B cell (primary cell): ENCODE measurements at regions not wholly inside any gene's neighbourhood (a gene's known extent, or its start where the extent isn't known, plus 50 kb on each side); places are given as distances from the start of the nearest gene placed in this dataset.
"Not testable (repeated sequence)": the region's sequence is repeated elsewhere in the genome, so short reads cannot be mapped to it uniquely, and the experiment has no call there.

Experiments used
- CTCF ChIP-seq: fragments of 200-600 bp; IDR thresholded peaks from one replicate; pipeline ENCODE4 v1.8.0; 2022; ENCODE audit warnings: antibody characterized with exemption, mild to moderate bottlenecking
- EZH2 ChIP-seq: IDR thresholded peaks from 2 replicates; pipeline ENCODE4 v1.6.1; 2012; ENCODE audit warnings: borderline replicate concordance, low read depth, mild to moderate bottlenecking, moderate library complexity, low read length; ENCODE audit not compliant: insufficient read depth, poor library complexity, severe bottlenecking

DNA sequence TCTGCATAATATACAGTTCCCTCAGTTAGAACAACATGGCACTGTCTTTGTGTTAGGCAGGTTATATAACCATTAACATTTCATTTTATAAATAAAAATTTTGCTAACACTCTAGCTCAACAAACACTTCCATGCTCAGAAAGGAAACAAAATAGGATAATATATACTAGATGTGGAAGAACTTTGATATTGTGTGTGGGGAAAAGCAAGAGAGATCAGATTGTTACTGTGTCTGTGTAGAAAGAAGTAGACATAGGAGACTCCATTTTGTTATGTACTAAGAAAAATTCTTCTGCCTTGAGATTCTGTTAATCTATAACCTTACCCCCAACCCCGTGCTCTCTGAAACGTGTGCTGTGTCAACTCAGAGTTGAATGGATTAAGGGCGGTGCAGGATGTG is 111.1 kb upstream of the TRPC6 start:
- TF ChIP-seq CTCF, EZH2: not testable (repeated sequence)
